HFFc6 (cell line): ENCODE measurements at regions not wholly inside any gene's neighbourhood (a gene's known extent, or its start where the extent isn't known, plus 50 kb on each side); places are given as distances from the start of the nearest gene placed in this dataset.

Source experiments
- DNase-seq: peaks from one replicate; pipeline ENCODE4 v3.0.0-alpha.2; 2018
- H3K27ac Mint-ChIP-seq: 2 replicates; pipeline ENCODE4 v1.8.0; 2020; ENCODE audit warnings: mild to moderate bottlenecking, mixed read lengths
- H3K27me3 Mint-ChIP-seq: 2 replicates; pipeline ENCODE4 v1.8.0; 2021; ENCODE audit warnings: mild to moderate bottlenecking, moderate library complexity, mixed read lengths; ENCODE audit not compliant: insufficient read depth
- H3K36me3 Mint-ChIP-seq: 2 replicates; pipeline ENCODE4 v1.8.0; 2021; ENCODE audit warnings: low read depth, mixed read lengths
- H3K4me1 Mint-ChIP-seq: 2 replicates; pipeline ENCODE4 v1.8.0; 2020; ENCODE audit warnings: low read depth, mixed read lengths
- H3K4me3 Mint-ChIP-seq: 2 replicates; pipeline ENCODE4 v1.8.0; 2020; ENCODE audit warnings: mild to moderate bottlenecking, moderate library complexity, mixed read lengths
- H3K9me3 Mint-ChIP-seq: 2 replicates; pipeline ENCODE4 v1.8.0; 2020; ENCODE audit warnings: mild to moderate bottlenecking, mixed read lengths
- CTCF ChIP-seq: fragments of 200-600 bp; sonication (generic); IDR thresholded peaks from 2 replicates; pipeline ENCODE4 v1.5.0; 2021; ENCODE audit warnings: antibody characterized with exemption, mild to moderate bottlenecking

DNA sequence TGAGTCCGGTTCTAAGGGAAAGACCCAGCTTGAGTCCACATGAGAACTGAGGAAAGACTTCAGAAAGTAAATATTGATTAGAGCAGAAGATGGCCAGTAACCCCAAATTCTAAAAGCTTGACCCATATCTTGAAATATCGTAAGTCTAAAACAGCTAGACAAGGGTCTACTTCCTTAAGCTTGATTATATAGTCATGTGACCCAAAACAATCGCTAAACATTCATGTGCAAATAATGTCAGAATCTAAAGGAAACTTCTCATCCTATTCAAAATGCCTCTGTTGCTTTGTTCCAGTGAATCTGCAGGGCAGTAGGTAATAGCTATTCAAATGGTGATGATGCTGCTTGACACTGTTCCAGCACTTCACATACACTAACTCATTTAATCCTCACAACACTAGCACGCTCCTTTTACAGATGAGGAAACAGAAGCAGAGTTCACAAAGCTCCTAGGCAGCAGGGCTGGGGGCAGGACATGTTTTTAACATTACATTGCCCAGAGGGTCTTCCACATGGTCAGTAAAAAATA is 52.6 kb downstream of the TCF20 start:
- no peak for DNase-seq
- Mint-ChIP-seq H3K27me3 (peaks cover 1% of the 10 kb centered on the region; the same call in 1 of the 2 replicates), H3K4me3 (no peak overlapping the region), H3K27ac (no peak overlapping the region), H3K4me1 (0 out of 2 replicates have a peak, but pooled peaks cover 4% of the 10 kb centered on the region), H3K36me3 (peaks cover 15% of the 10 kb centered on the region; the same call in 1 of the 2 replicates), H3K9me3 (no peaks in the 10 kb centered on the region)
- no peak for TF ChIP-seq CTCF

GRCh38 chr22:42217019-42217751 is 53.3 kb downstream of the TCF20 start:
- no peak overlapping the region for H3K4me3 Mint-ChIP-seq
- H3K36me3 Mint-ChIP-seq = peaks cover 15% of the 10 kb centered on the region; the same call in 1 of the 2 replicates
- H3K27me3 Mint-ChIP-seq = no peaks in the 10 kb centered on the region
- no peaks in the 10 kb centered on the region for H3K9me3 Mint-ChIP-seq
- no peak for TF ChIP-seq CTCF
- no peak for DNase-seq
- H3K27ac Mint-ChIP-seq = no peak overlapping the region
- H3K4me1 Mint-ChIP-seq = 0 out of 2 replicates have a peak, but pooled peaks cover 4% of the 10 kb centered on the region

GRCh38 chr22:42214633-42215415 is 55.6 kb downstream of the TCF20 start:
- H3K27me3 Mint-ChIP-seq = no peaks in the 10 kb centered on the region; the same call in 1 of the 2 replicates
- no peaks in the 10 kb centered on the region for H3K9me3 Mint-ChIP-seq
- no peak for DNase-seq
- no peak overlapping the region; the same call in 1 of the 2 replicates for H3K4me3 Mint-ChIP-seq
- H3K27ac Mint-ChIP-seq = no peak overlapping the region
- H3K4me1 Mint-ChIP-seq = 0 out of 2 replicates have a peak, but pooled peaks cover 4% of the 10 kb centered on the region
- TF ChIP-seq CTCF = no peak
- peaks cover 27% of the 10 kb centered on the region for H3K36me3 Mint-ChIP-seq

- H3K36me3 Mint-ChIP-seq = peaks cover 14% of the 10 kb centered on the region
- no peaks in the 10 kb centered on the region; the same call in 1 of the 2 replicates for H3K27me3 Mint-ChIP-seq
- no peak overlapping the region for H3K4me3 Mint-ChIP-seq
- H3K9me3 Mint-ChIP-seq = no peaks in the 10 kb centered on the region
- TF ChIP-seq CTCF = no peak
- DNase-seq = no peak
- H3K4me1 Mint-ChIP-seq = peaks cover 2% of the 10 kb centered on the region; the same call in 1 of the 2 replicates
- H3K27ac Mint-ChIP-seq = no peak overlapping the region
Measured at GRCh38 chr22:42208362-42208761, 62.1 kb downstream of the TCF20 start.

- no peaks in the 10 kb centered on the region for H3K9me3 Mint-ChIP-seq
- DNase-seq = no peak
- no peak for TF ChIP-seq CTCF
- no peaks in the 10 kb centered on the region; the same call in 1 of the 2 replicates for H3K27me3 Mint-ChIP-seq
- H3K36me3 Mint-ChIP-seq = peaks cover 17% of the 10 kb centered on the region
- no peak overlapping the region for H3K27ac Mint-ChIP-seq
- no peak overlapping the region for H3K4me3 Mint-ChIP-seq
- H3K4me1 Mint-ChIP-seq = peaks cover 6% of the 10 kb centered on the region; the same call in 1 of the 2 replicates
Measured at GRCh38 chr22:42207918-42208317, 62.5 kb downstream of the TCF20 start.
